ENCODE measurements at regions not wholly inside any gene's neighbourhood (a gene's known extent, or its start where the extent isn't known, plus 50 kb on each side); places are given as distances from the start of the nearest gene placed in this dataset.

DNA sequence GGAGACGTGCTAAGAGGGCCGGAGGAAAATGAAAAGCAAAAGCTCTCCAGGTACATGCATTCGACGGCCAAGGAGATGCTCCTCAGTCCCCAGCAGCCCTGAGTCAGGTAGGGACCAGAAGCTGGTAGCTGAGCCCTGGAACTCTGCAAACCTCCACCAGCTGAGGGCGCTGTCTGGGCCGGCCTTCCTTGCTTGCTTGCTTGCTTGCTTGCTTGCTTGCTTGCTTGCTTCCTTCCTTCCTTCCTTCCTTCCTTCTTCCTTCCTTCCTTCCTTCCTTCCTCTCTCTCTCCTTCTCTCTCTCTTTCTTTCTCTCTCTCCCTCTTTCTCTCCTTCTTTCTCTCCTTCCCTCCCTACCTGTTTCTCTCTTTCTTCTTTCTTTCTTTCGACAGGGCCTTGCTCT lies 94.6 kb upstream of the RASGRF1 start:
- peak; percentile 75 for ATAC-seq
- POLR2A ChIA-PET: no interaction called here
- H3K36me3 ChIP-seq (replicated peaks in 1 of 2; ENCODE audit: control insufficient read depth in 1 of 2, insufficient read depth in 2 of 2, low read length in 2 of 2): no peaks in the 10 kb centered on the region
- H3K27me3 ChIP-seq (ENCODE audit: control insufficient read depth in 1 of 2, insufficient read depth in 2 of 2, low read length in 2 of 2): peaks cover 1 to 18% of the 10 kb centered on the region in 2 experiments; a peak in 3 of 5 replicates
- H3K4me2 ChIP-seq (ENCODE audit: low read depth, low read length): no peak overlapping the region
- DNase-seq (ENCODE audit: low spot score): no peak
- H3K9ac ChIP-seq (ENCODE audit: insufficient read depth, low read depth, low read length): no peak overlapping the region
- in situ Hi-C loops (cut with HindIII; ENCODE audit: extremely low pct_ligation_motif_present, low pct_unique_long_range_greater_than_20kb): no loop called here
- no peak for FAIRE-seq
- H3K27ac ChIP-seq (ENCODE audit: extremely low read length, insufficient read depth, low read length): no peak overlapping the region
- 20% methylated on average over 5 of the region's 7 CpGs for WGBS (ENCODE audit: low lambda C conversion rate)
- no peak overlapping the region for H2AFZ ChIP-seq (ENCODE audit: low read length)
- no peak overlapping the region for H3K4me3 ChIP-seq (replicated peaks in 1 of 3; ENCODE audit: insufficient read depth in 1 of 3, low read depth in 2 of 3, low read length in 3 of 3)
- CTCF ChIA-PET (ENCODE audit: low intra/inter-chr PET ratio, low total read pairs): interaction anchor here (1.1 to 3.2 kb wide), 4 partner anchors 13 to 275 kb away, joined by 5 to 56 read pairs (median 6); no protein-coding TSS in a partner anchor
- no peaks in the 10 kb centered on the region for H3K9me3 ChIP-seq (ENCODE audit: low read length)
- intact Hi-C loops (cut with micrococcal nuclease; ENCODE audit: unreplicated experiment): no loop called here
- H3K79me2 ChIP-seq (ENCODE audit: insufficient read depth, low read length): no peaks in the 10 kb centered on the region
- no peaks in the 10 kb centered on the region for H3K4me1 ChIP-seq (ENCODE audit: insufficient read depth, low read length)
- no peaks in the 10 kb centered on the region for H4K20me1 ChIP-seq (ENCODE audit: insufficient read depth, low read length)
- no TSS peak for BruUV-seq (replicated peaks)
- TF ChIP-seq, protein P1, sequence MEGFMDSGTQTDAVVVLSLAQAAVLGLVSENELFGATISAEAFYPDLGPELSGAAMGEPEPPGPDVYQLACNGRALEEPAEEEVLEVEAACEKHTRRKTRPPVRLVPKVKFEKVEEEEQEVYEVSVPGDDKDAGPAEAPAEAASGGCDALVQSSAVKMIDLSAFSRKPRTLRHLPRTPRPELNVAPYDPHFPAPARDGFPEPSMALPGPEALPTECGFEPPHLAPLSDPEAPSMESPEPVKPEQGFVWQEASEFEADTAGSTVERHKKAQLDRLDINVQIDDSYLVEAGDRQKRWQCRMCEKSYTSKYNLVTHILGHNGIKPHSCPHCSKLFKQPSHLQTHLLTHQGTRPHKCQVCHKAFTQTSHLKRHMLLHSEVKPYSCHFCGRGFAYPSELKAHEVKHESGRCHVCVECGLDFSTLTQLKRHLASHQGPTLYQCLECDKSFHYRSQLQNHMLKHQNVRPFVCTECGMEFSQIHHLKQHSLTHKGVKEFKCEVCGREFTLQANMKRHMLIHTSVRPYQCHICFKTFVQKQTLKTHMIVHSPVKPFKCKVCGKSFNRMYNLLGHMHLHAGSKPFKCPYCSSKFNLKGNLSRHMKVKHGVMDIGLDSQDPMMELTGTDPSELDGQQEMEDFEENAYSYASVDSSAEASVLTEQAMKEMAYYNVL (CRISPR knock-in tag; IDR thresholded peaks at IDR 0.05; ENCODE audit: borderline replicate concordance): no peak
- TF ChIP-seq ZNF577 (CRISPR knock-in tag; IDR thresholded peaks at IDR 0.05; ENCODE audit: borderline replicate concordance, low read depth) (no peak), CTCF (CRISPR knock-in tag; IDR thresholded peaks at IDR 0.05) (peak; percentile 45), CEBPZ (IDR thresholded peaks at IDR 0.05; ENCODE audit: low read length) (no peak), ZNF678 (CRISPR knock-in tag; IDR thresholded peaks at IDR 0.05) (no peak), RARG (CRISPR knock-in tag; IDR thresholded peaks at IDR 0.05; ENCODE audit: low read depth) (no peak), YY1 (IDR thresholded peaks at IDR 0.05; ENCODE audit: insufficient read depth, insufficient replicate concordance, low read depth, low read length) (no peak), ZNF770 (CRISPR knock-in tag; IDR thresholded peaks at IDR 0.05) (no peak)

Data from HepG2 (cell line).